ENCODE measurements at regions not wholly inside any gene's neighbourhood (a gene's known extent, or its start where the extent isn't known, plus 50 kb on each side); places are given as distances from the start of the nearest gene placed in this dataset.

- DNase-seq (ENCODE audit: low read depth) = no peak
- no peak for TF ChIP-seq CTCF (IDR thresholded peaks at IDR 0.05; ENCODE audit: low read length, missing control alignments)
- H3K4me3 ChIP-seq (replicated peaks; ENCODE audit: low read depth, low read length) = no peak overlapping the region
Measured at GRCh38 chr12:127300075-127300474, 966.9 kb upstream of the TMEM132C start.

GRCh38 chr12:127300753-127301152 lies 966.2 kb upstream of the TMEM132C start:
- DNase-seq (ENCODE audit: low read depth) = no peak
- no peak overlapping the region for H3K4me3 ChIP-seq (replicated peaks; ENCODE audit: low read depth, low read length)
- no peak for TF ChIP-seq CTCF (IDR thresholded peaks at IDR 0.05; ENCODE audit: low read length, missing control alignments)

GRCh38 chr12:127301876-127302275 lies 965.1 kb upstream of the TMEM132C start:
- DNase-seq (ENCODE audit: low read depth) = no peak
- no peak for TF ChIP-seq CTCF (IDR thresholded peaks at IDR 0.05; ENCODE audit: low read length, missing control alignments)
- H3K4me3 ChIP-seq (replicated peaks; ENCODE audit: low read depth, low read length) = no peak overlapping the region

GRCh38 chr12:127304751-127305725 lies 961.9 kb upstream of the TMEM132C start:
- no peak for DNase-seq (ENCODE audit: low read depth)
- H3K4me3 ChIP-seq (replicated peaks; ENCODE audit: low read depth, low read length) = no peak overlapping the region
- TF ChIP-seq CTCF (IDR thresholded peaks at IDR 0.05; ENCODE audit: low read length, missing control alignments) = no peak

GRCh38 chr12:127306604-127307215 lies 960.3 kb upstream of the TMEM132C start:
- TF ChIP-seq CTCF (IDR thresholded peaks at IDR 0.05; ENCODE audit: low read length, missing control alignments) = no peak
- DNase-seq (ENCODE audit: low read depth) = peak; percentile 35
- no peak overlapping the region for H3K4me3 ChIP-seq (replicated peaks; ENCODE audit: low read depth, low read length)

- no peak for TF ChIP-seq CTCF (IDR thresholded peaks at IDR 0.05; ENCODE audit: low read length, missing control alignments)
- H3K4me3 ChIP-seq (replicated peaks; ENCODE audit: low read depth, low read length) = no peak overlapping the region
- DNase-seq (ENCODE audit: low read depth) = no peak
Measured at GRCh38 chr12:127307528-127307927, 959.4 kb upstream of the TMEM132C start.

Data from fibroblast of pulmonary artery (primary cell).